ENCODE measurements at regions not wholly inside any gene's neighbourhood (a gene's known extent, or its start where the extent isn't known, plus 50 kb on each side); places are given as distances from the start of the nearest gene placed in this dataset.

DNA sequence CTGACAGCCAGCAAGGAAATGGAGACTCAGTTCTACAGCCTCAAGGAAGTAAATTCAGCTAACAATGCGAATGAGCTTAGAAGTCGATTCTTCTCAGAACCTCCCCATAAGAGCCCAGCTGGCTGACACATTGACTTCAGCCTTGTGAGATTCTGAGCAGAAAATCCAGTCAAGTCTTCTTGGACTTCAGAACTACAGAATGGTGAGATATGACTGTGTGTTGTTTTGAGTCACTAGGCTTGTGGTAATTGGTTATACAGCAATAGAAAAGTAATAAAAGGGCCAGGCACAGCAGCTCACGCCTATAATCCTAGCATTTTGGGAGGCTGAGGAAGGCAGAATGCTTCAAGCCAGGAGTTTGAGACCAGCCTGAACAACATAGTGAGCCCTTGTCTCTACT, 161.8 kb upstream of the IVNS1ABP start:
- 94 to 95% methylated on average over 3 of the region's 3 CpGs for WGBS, 2 donors
- H3K27me3 ChIP-seq: no peaks in the 10 kb centered on the region
- no peak for DNase-seq
- H3K4me3 ChIP-seq: no peak overlapping the region
- TF ChIP-seq POLR2A (IDR thresholded peaks at IDR 0.05) (no peak), CTCF (IDR thresholded peaks at IDR 0.05) (no peak)
- H3K9me3 ChIP-seq: no peaks in the 10 kb centered on the region
- peaks cover 16% of the 10 kb centered on the region for H3K4me1 ChIP-seq
- intact Hi-C loops (cut with DNase I): no loop called here
- no peak overlapping the region for H3K27ac ChIP-seq
- no peaks in the 10 kb centered on the region for H3K36me3 ChIP-seq (replicated peaks in 1 of 2; ENCODE audit: insufficient read depth in 1 of 2, low read depth in 2 of 2)
- ATAC-seq: no peak

GRCh38 chr1:185477638-185478580, 160.9 kb upstream of the IVNS1ABP start:
- Histone ChIP-seq H3K36me3 (replicated peaks in 1 of 2; ENCODE audit: insufficient read depth in 1 of 2, low read depth in 2 of 2) (no peaks in the 10 kb centered on the region), H3K4me1 (peaks cover 16% of the 10 kb centered on the region), H3K4me3 (no peak overlapping the region), H3K9me3 (no peaks in the 10 kb centered on the region), H3K27ac (no peak overlapping the region), H3K27me3 (no peaks in the 10 kb centered on the region)
- ATAC-seq: peak; percentile 62
- DNase-seq: peak; percentile 29 to 61 (median 50)
- intact Hi-C loops (cut with DNase I): no loop called here
- 53 to 59% methylated on average over 6 of the region's 6 CpGs for WGBS, 2 donors
- no peak for TF ChIP-seq CTCF (IDR thresholded peaks at IDR 0.05)
- no peak for TF ChIP-seq POLR2A (IDR thresholded peaks at IDR 0.05)

DNA sequence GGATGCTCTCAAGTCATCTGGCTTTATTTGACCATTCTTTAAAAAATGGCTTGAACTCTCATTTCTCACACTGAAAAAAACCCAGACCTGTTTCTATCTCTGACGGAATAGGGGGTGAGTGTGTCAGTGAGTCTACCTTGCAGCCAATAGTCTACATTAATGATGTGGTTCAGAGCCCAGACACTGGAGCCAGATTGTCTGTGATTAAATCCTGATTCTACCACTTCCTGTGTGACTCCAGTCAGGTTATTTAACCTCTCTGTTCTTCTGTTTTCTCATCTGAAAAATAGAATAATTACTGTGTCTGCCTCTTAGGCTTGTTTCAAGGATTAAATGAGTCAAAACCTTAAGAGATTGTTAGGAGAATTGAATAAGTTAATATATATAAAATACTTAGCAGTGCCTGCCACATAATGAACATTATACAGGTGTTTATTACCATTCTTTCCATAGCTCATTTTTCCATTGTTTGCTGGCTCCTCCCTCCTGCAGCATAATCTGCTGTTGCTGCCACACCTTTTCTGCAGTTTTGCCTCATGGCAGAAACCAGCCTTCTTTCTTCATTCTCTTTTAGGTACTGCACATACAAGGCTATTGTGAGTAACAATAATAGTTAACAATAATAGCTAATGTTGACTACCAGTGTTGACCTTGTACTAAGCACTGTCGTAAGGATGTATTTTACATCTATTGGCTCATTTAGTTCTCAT, 157.6 kb upstream of the IVNS1ABP start:
- no peak overlapping the region for H3K4me3 ChIP-seq
- intact Hi-C loops (cut with DNase I): no loop called here
- H3K27me3 ChIP-seq: no peaks in the 10 kb centered on the region
- H3K27ac ChIP-seq: no peak overlapping the region
- H3K9me3 ChIP-seq: no peaks in the 10 kb centered on the region
- DNase-seq (no peak), ATAC-seq (no peak)
- TF ChIP-seq CTCF (IDR thresholded peaks at IDR 0.05) (no peak), POLR2A (IDR thresholded peaks at IDR 0.05) (no peak)
- H3K4me1 ChIP-seq: peaks cover 16% of the 10 kb centered on the region
- H3K36me3 ChIP-seq (replicated peaks in 1 of 2; ENCODE audit: insufficient read depth in 1 of 2, low read depth in 2 of 2): no peaks in the 10 kb centered on the region
- WGBS, 2 donors: 86 to 88% methylated on average over 2 of the region's 2 CpGs

DNA sequence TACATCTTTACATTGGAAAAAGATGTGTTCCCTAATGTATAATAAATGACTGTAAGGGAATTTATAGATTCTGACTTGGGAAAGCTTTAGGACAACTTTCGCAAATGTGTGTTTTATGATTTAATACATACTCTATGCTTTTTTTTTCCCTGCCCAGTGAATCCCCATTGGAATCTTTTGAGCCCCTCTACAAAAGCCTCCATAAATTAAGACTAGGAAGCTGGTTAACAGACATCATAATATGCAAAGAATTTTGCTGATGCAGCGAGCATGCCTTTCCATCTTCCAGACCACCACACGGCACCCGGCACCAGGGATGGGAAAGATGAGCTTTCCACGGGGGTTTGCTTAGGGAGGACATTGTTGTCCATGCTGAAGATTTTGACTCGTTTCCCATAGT, 156.1 kb upstream of the IVNS1ABP start:
- intact Hi-C loops (cut with DNase I): no loop called here
- no peaks in the 10 kb centered on the region for H3K36me3 ChIP-seq (replicated peaks in 1 of 2; ENCODE audit: insufficient read depth in 1 of 2, low read depth in 2 of 2)
- H3K4me3 ChIP-seq: no peak overlapping the region
- DNase-seq (no peak), ATAC-seq (no peak)
- H3K4me1 ChIP-seq: peaks cover 10% of the 10 kb centered on the region
- H3K9me3 ChIP-seq: no peaks in the 10 kb centered on the region
- 89 to 92% methylated on average over 6 of the region's 6 CpGs for WGBS, 2 donors
- H3K27me3 ChIP-seq: no peaks in the 10 kb centered on the region
- no peak overlapping the region for H3K27ac ChIP-seq
- TF ChIP-seq CTCF (IDR thresholded peaks at IDR 0.05) (no peak), POLR2A (IDR thresholded peaks at IDR 0.05) (no peak)
